Spleen (tissue), 11 donors: ENCODE measurements at regions not wholly inside any gene's neighbourhood (a gene's known extent, or its start where the extent isn't known, plus 50 kb on each side); places are given as distances from the start of the nearest gene placed in this dataset.
A peak's percentile ranks its signal among the peaks of the same experiment; 100 is the strongest.

Experiments used
- DNase-seq: peaks from one replicate; pipeline ENCODE4 v3.0.0-alpha.2; 2020
- H3K27ac ChIP-seq, 8 donors: fragments of 200-600 bp; sonication (generic) in 7 of 8; 1 replicate in 4 of 8; 2 replicates in 4 of 8; pipeline versions ENCODE4 v1.5.0 to v1.8.0; 2016 to 2021; ENCODE audit warnings: inconsistent platforms in 4 of 8, mild to moderate bottlenecking in 4 of 8, moderate library complexity in 1 of 8
- H3K27me3 ChIP-seq, 7 donors: fragments of 200-600 bp; sonication (generic) in 6 of 7; replicated peaks in 1 of 7; 1 replicate in 4 of 7; 2 replicates in 3 of 7; pipeline versions ENCODE4 v1.5.0 to v1.8.0; 2016 to 2021; ENCODE audit warnings: inconsistent platforms in 3 of 7, mild to moderate bottlenecking in 1 of 7
- H3K36me3 ChIP-seq, 6 donors: fragments of 200-600 bp; sonication (generic) in 5 of 6; 1 replicate in 4 of 6; 2 replicates in 2 of 6; pipeline versions ENCODE4 v1.5.0 to v1.8.0; 2016 to 2021; ENCODE audit warnings: inconsistent platforms in 2 of 6
- H3K4me1 ChIP-seq, 6 donors: fragments of 200-600 bp; sonication (generic) in 5 of 6; 1 replicate in 3 of 6; 2 replicates in 3 of 6; pipeline versions ENCODE4 v1.5.0 to v1.8.0; 2016 to 2021; ENCODE audit warnings: inconsistent platforms in 3 of 6
- H3K4me3 ChIP-seq, 8 donors: fragments of 200-600 bp; sonication (generic) in 7 of 8; 1 replicate in 4 of 8; 2 replicates in 4 of 8; pipeline versions ENCODE4 v1.5.0 to v1.8.0; 2016 to 2021; ENCODE audit warnings: inconsistent platforms in 4 of 8, mild to moderate bottlenecking in 4 of 8, moderate library complexity in 2 of 8
- H3K9me3 ChIP-seq, 8 donors: fragments of 200-600 bp; sonication (generic) in 7 of 8; 1 replicate in 4 of 8; 2 replicates in 4 of 8; pipeline versions ENCODE4 v1.5.0 to v1.8.0; 2016 to 2021; ENCODE audit warnings: inconsistent platforms in 4 of 8
- CTCF ChIP-seq, 11 experiments: fragments of 200-600 bp in 7 of 11; fragments of 450-650 bp in 4 of 11; sonication (generic) in 4 of 11; IDR thresholded peaks in 8 of 11; conservative IDR thresholded peaks in 3 of 11; 1 replicate in 7 of 11; 2 replicates in 4 of 11; pipeline versions ENCODE4 v1.4.0 to v1.8.0; 2016 to 2021; ENCODE audit warnings: antibody characterized with exemption in 11 of 11, inconsistent platforms in 4 of 11, mild to moderate bottlenecking in 1 of 11
- POLR2A ChIP-seq, 3 donors: fragments of 450-650 bp; IDR thresholded peaks; one replicate each; pipeline ENCODE4 v1.5.1; 2017; ENCODE audit warnings: antibody characterized with exemption in 3 of 3, mild to moderate bottlenecking in 1 of 3
- POLR2AphosphoS5 ChIP-seq, 3 donors: sonication (generic); formaldehyde crosslinking; IDR thresholded peaks; one replicate each; pipeline ENCODE4 v1.5.1; 2017; ENCODE audit warnings: antibody characterized with exemption in 3 of 3
- WGBS, 5 donors: extraction: QIAGEN DNeasy Blood & Tissue Kit in 3 of 5; methylation state at CpG; one replicate each; pipeline versions ENCODE4 v1.1.5 to v1.1.7; 2013 to 2018; 5-methylcytosine and 5-hydroxymethylcytosine counted together
- intact Hi-C: fragments of 100-400 bp; cut with DNase I; formaldehyde crosslinking; loops from one replicate; pipeline ENCODE4 v1.15.0; 2023; ENCODE audit warnings: low total_unique reads
- donor health status: healthy with polysubstance abuse.
- donor health status: DM: no; HTN: no; CAD: no; lungs with moderate emphysema.
- donor health status: DM: no; HTN: no; CAD: no.
- donor health status: Bipolar disorder and iron deficiency.
- donor health status: healthy.
- donor health status: DM: no; HTN: no; CAD: no.
- donor health status: DM: yes; HTN: yes; CAD: no.

- WGBS, 5 donors: 63 to 74% (median 73%) methylated on average over 7 of the region's 7 CpGs
- DNase-seq: no peak
These were observed 120.0 kb upstream of the TCERG1L start for GRCh38 chr10:131431533-131431932.

GRCh38 chr10:131431978-131432690 lies 120.6 kb upstream of the TCERG1L start:
- Histone ChIP-seq H3K4me1 (peaks cover 0 to 2% (median 0%) of the 10 kb centered on the region in 6 donors), H3K9me3 (no peaks in the 10 kb centered on the region), H3K27me3 (peaks cover 0 to 26% (median 0%) of the 10 kb centered on the region in 7 donors), H3K27ac (no peak overlapping the region), H3K36me3 (no peaks in the 10 kb centered on the region), H3K4me3 (no peak overlapping the region)
- peak; percentile 54 for DNase-seq
- TF ChIP-seq CTCF (IDR thresholded peaks at IDR 0.05 in 8 of 11, conservative IDR thresholded peaks at IDR 0.05 in 3 of 11): no peak
- TF ChIP-seq POLR2A (IDR thresholded peaks at IDR 0.05): no peak
- TF ChIP-seq POLR2AphosphoS5 (IDR thresholded peaks at IDR 0.05): no peak
- WGBS, 5 donors: 81 to 87% (median 83%) methylated on average over 16 of the region's 16 CpGs
- intact Hi-C loops: no loop called here

More at GRCh38 chr10:131431533-131431932, 120.0 kb upstream of the TCERG1L start:
- Histone ChIP-seq H3K4me3 (no peak overlapping the region), H3K9me3 (no peaks in the 10 kb centered on the region), H3K36me3 (no peaks in the 10 kb centered on the region), H3K27me3 (peaks cover 0 to 26% (median 0%) of the 10 kb centered on the region in 7 donors), H3K27ac (no peak overlapping the region), H3K4me1 (peaks cover 0 to 8% (median under 1%) of the 10 kb centered on the region in 6 donors)
- intact Hi-C loops: no loop called here
- TF ChIP-seq POLR2A (IDR thresholded peaks at IDR 0.05) (no peak), CTCF (IDR thresholded peaks at IDR 0.05 in 8 of 11, conservative IDR thresholded peaks at IDR 0.05 in 3 of 11) (no peak), POLR2AphosphoS5 (IDR thresholded peaks at IDR 0.05) (no peak)

- Histone ChIP-seq H3K27me3 (peaks cover 0 to 26% (median 0%) of the 10 kb centered on the region in 7 donors), H3K9me3 (no peaks in the 10 kb centered on the region), H3K36me3 (no peaks in the 10 kb centered on the region), H3K4me1 (no peaks in the 10 kb centered on the region), H3K27ac (no peak overlapping the region), H3K4me3 (no peak overlapping the region)
- DNase-seq: peak; percentile 45
- TF ChIP-seq POLR2A (IDR thresholded peaks at IDR 0.05) (no peak), CTCF (IDR thresholded peaks at IDR 0.05 in 8 of 11, conservative IDR thresholded peaks at IDR 0.05 in 3 of 11) (no peak), POLR2AphosphoS5 (IDR thresholded peaks at IDR 0.05) (no peak)
- WGBS, 5 donors: 82 to 92% (median 86%) methylated on average over 8 of the region's 8 CpGs
- intact Hi-C loops: no loop called here
These were observed 122.0 kb upstream of the TCERG1L start for GRCh38 chr10:131433568-131433967.

- Histone ChIP-seq H3K9me3 (no peaks in the 10 kb centered on the region), H3K27me3 (peaks cover 0 to 27% (median 0%) of the 10 kb centered on the region in 7 donors), H3K27ac (no peak overlapping the region), H3K4me3 (no peak overlapping the region), H3K36me3 (no peaks in the 10 kb centered on the region), H3K4me1 (no peaks in the 10 kb centered on the region)
- no peak for DNase-seq
- WGBS, 5 donors: 79 to 93% (median 85%) methylated on average over 9 of the region's 9 CpGs
- intact Hi-C loops: no loop called here
- TF ChIP-seq CTCF (IDR thresholded peaks at IDR 0.05 in 8 of 11, conservative IDR thresholded peaks at IDR 0.05 in 3 of 11): no peak
These were observed 123.7 kb upstream of the TCERG1L start for GRCh38 chr10:131435232-131435631.
